Activated CD4-positive, alpha-beta memory T cell treated with anti-CD3 and anti-CD28 coated beads, Interleukin-2, amount 10 ng/mL, durations not matched to agents 7 days and 5 days (primary cell): ENCODE measurements at regions not wholly inside any gene's neighbourhood (a gene's known extent, or its start where the extent isn't known, plus 50 kb on each side); places are given as distances from the start of the nearest gene placed in this dataset.

Experiments
- CTCF ChIA-PET: fragments of 350-600 bp; sonication (Branson Sonifier 250); formaldehyde crosslinking; loops from one replicate; lab custom pipeline; 2021; ENCODE audit warnings: antibody characterized with exemption, inconsistent platforms; lab: Charles Lee
- POLR2A ChIA-PET: fragments of 350-600 bp; sonication (Branson Sonifier 250); formaldehyde crosslinking; loops from one replicate; lab custom pipeline; 2021; ENCODE audit warnings: antibody characterized with exemption; lab: Charles Lee
- DNase-seq: peaks from one replicate; pipeline ENCODE4 v3.0.0-alpha.2; 2020
- H3K27ac Mint-ChIP-seq: one replicate; pipeline ENCODE4 v1.8.0; 2021; ENCODE audit warnings: mild to moderate bottlenecking, mixed read lengths
- H3K27me3 Mint-ChIP-seq: one replicate; pipeline ENCODE4 v1.8.0; 2021; ENCODE audit warnings: mixed read lengths
- H3K36me3 Mint-ChIP-seq: one replicate; pipeline ENCODE4 v1.8.0; 2021; ENCODE audit warnings: low read depth, mixed read lengths
- H3K4me1 Mint-ChIP-seq: one replicate; pipeline ENCODE4 v1.8.0; 2021; ENCODE audit warnings: mixed read lengths
- H3K4me3 Mint-ChIP-seq: one replicate; pipeline ENCODE4 v1.8.0; 2021; ENCODE audit warnings: mild to moderate bottlenecking, mixed read lengths
- H3K9me3 Mint-ChIP-seq: one replicate; pipeline ENCODE4 v1.8.0; 2021; ENCODE audit warnings: mixed read lengths

DNA sequence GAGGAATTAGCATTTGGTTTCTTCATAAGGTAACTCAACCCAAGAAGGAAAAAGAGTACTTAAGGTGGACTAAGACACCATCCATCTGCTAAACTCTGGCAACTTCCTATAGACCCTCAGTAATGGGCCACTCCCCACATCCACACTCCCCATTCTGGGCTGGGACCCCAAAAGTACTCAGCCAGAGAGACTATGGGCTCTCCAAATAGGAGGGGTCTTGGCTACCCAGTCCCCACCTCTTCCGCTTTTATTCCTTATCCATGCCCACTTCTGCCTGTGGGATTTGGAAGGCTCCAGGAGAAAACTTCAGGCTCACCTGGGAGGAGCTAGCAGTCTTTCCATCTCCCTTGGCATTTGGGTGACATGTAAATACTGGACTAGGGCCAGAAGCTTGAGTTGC lies 164.5 kb upstream of the CCL2 start:
- no peaks in the 10 kb centered on the region for H3K9me3 Mint-ChIP-seq
- no peak overlapping the region for H3K27ac Mint-ChIP-seq
- no peaks in the 10 kb centered on the region for H3K4me1 Mint-ChIP-seq
- peaks cover 2% of the 10 kb centered on the region for H3K27me3 Mint-ChIP-seq
- POLR2A ChIA-PET, result no interaction called here
- CTCF ChIA-PET, result no interaction called here
- H3K36me3 Mint-ChIP-seq, result no peaks in the 10 kb centered on the region
- DNase-seq, result no peak
- no peak overlapping the region for H3K4me3 Mint-ChIP-seq

DNA sequence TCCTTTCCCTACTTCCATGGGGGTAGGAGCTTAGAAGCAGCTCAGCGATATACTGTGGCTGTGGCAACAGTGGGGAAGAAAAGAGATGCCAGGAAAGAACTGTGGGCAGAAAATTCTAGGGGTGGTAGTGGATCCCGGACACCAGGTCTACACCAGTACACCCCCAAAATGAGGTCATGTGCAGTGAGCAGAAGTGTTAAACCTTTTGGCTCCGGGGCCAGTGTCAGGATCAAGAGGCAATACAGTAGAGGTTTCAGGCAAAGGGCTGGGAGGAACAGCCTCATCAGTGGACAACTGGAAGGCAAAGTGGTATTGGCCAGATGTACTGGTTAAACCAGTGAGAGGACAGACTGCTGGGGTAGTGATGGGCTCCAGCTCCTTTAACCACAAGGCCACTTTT lies 163.1 kb upstream of the CCL2 start:
- H3K36me3 Mint-ChIP-seq, result no peaks in the 10 kb centered on the region
- H3K4me1 Mint-ChIP-seq, result no peaks in the 10 kb centered on the region
- H3K9me3 Mint-ChIP-seq, result no peaks in the 10 kb centered on the region
- no peak overlapping the region for H3K27ac Mint-ChIP-seq
- DNase-seq, result no peak
- CTCF ChIA-PET, result no interaction called here
- POLR2A ChIA-PET, result no interaction called here
- H3K4me3 Mint-ChIP-seq, result no peak overlapping the region
- H3K27me3 Mint-ChIP-seq, result peaks cover 2% of the 10 kb centered on the region

DNA sequence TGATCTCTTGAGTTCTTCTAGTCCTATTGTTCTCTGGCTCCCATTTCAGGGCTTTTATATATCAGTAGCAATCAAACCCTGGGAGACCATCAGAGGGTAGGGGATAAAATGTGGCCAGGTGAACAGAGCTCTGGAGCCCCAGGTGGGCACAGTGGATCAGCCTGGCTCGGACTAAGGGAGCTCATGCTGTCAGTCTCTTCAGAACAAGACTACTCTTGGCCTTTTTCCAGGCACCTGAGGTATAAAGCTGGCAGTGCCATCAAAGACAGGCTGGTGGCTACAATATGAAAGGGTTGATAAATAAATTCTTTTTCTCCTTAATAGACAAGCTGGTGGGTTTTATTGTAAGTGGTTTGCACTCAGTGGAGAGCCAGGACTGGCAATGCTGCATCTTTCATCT lies 160.0 kb upstream of the CCL2 start:
- CTCF ChIA-PET, result no interaction called here
- H3K4me1 Mint-ChIP-seq, result no peaks in the 10 kb centered on the region
- H3K27me3 Mint-ChIP-seq, result peaks cover 2% of the 10 kb centered on the region
- POLR2A ChIA-PET, result no interaction called here
- H3K9me3 Mint-ChIP-seq, result no peaks in the 10 kb centered on the region
- no peak overlapping the region for H3K4me3 Mint-ChIP-seq
- H3K27ac Mint-ChIP-seq, result no peak overlapping the region
- DNase-seq, result no peak
- no peaks in the 10 kb centered on the region for H3K36me3 Mint-ChIP-seq

DNA sequence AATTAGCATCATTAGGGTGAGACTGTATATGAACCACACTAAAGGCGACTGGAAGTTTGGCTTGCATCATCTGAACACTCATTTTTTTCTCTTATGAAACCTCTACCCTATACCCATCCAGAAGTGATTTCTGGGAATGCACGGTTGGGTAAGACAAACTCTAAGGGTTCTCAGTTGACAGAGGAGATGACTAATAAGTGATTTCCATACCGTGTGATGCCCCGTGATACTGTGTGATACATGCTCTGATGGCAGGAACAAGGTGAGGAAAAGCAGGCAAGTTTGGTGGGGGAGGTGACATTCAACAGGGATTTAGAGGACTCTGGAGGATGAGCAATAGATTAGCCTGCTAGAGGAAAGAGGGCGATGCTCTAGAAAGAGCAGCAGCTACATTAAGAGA lies 156.4 kb upstream of the CCL2 start:
- no peaks in the 10 kb centered on the region for H3K9me3 Mint-ChIP-seq
- H3K4me1 Mint-ChIP-seq, result no peaks in the 10 kb centered on the region
- H3K27me3 Mint-ChIP-seq, result peaks cover 2% of the 10 kb centered on the region
- ChIA-PET CTCF (no interaction called here), POLR2A (no interaction called here)
- no peaks in the 10 kb centered on the region for H3K36me3 Mint-ChIP-seq
- no peak overlapping the region for H3K4me3 Mint-ChIP-seq
- H3K27ac Mint-ChIP-seq, result no peak overlapping the region
- DNase-seq, result no peak

DNA sequence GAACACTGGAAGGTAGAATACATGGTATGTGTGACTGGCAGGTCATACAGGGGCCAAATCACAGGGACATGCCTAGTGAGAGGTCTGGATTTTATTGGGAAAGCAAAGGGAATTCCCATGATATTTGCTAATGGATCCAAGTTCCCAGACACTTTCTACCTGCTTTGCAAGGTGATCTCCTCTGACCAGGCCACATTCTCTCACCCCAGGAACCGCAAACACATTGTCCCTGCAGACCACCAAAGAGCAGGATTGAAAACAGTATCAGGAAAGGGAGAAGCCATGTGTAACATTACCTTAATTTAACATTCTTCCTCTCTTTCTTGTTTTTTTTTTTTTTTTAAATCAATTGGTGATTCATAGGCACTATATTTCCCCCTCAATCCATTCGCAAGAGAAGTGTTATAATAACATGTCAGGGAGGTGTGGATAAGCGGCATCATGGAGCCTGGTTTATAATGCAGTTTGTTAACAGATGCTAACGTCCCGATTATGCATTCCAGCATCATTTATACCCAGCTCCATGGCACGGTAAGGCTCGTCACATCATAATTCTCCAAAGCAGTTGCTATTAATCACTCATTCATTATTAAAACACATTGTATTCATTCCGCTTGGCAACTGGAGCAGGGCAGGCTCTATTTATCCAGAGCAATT lies 155.1 kb upstream of the CCL2 start:
- DNase-seq, result no peak
- ChIA-PET POLR2A (no interaction called here), CTCF (no interaction called here)

DNA sequence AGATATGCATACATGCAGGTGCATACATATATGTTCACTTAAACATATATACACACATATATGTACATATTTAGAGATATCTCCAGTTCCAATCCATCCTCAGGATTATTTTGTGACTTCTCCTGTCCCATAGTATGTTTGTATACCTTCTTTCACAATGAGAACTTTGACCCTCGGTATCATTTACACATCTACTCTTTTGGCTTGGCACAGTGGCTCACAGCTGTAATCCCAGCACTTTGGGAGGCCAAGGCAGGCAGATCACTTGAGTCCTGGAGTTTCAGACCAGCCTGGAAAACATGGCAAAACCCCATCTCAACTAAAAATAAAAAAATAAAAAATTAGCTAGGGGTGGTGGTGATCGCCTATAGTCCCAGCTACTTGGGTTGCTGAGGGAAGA lies 148.1 kb upstream of the CCL2 start:
- H3K4me3 Mint-ChIP-seq, result no peak overlapping the region

More for the DNA sequence above, 155.1 kb upstream of the CCL2 start:
- H3K4me3 Mint-ChIP-seq, result no peak overlapping the region
- H3K4me1 Mint-ChIP-seq, result no peaks in the 10 kb centered on the region
- H3K36me3 Mint-ChIP-seq, result no peaks in the 10 kb centered on the region
- no peak overlapping the region for H3K27ac Mint-ChIP-seq
- no peaks in the 10 kb centered on the region for H3K9me3 Mint-ChIP-seq
- H3K27me3 Mint-ChIP-seq, result peaks cover 3% of the 10 kb centered on the region

GRCh38 chr17:34110315-34110714 lies 144.8 kb upstream of the CCL2 start:
- H3K4me1 Mint-ChIP-seq, result no peaks in the 10 kb centered on the region
- CTCF ChIA-PET, result no interaction called here
- no peak overlapping the region for H3K4me3 Mint-ChIP-seq

More for the DNA sequence above, 148.1 kb upstream of the CCL2 start:
- ChIA-PET POLR2A (no interaction called here), CTCF (no interaction called here)
- no peaks in the 10 kb centered on the region for H3K36me3 Mint-ChIP-seq
- H3K4me1 Mint-ChIP-seq, result no peaks in the 10 kb centered on the region
- H3K27ac Mint-ChIP-seq, result no peak overlapping the region
- no peaks in the 10 kb centered on the region for H3K9me3 Mint-ChIP-seq
- H3K27me3 Mint-ChIP-seq, result peaks cover 15% of the 10 kb centered on the region
- no peak for DNase-seq

GRCh38 chr17:34113089-34113488 lies 142.0 kb upstream of the CCL2 start:
- Mint-ChIP-seq H3K4me1 (no peaks in the 10 kb centered on the region), H3K27ac (no peak overlapping the region), H3K9me3 (no peaks in the 10 kb centered on the region), H3K36me3 (no peaks in the 10 kb centered on the region), H3K27me3 (peaks cover 10% of the 10 kb centered on the region), H3K4me3 (no peak overlapping the region)
- ChIA-PET CTCF (no interaction called here), POLR2A (no interaction called here)
- no peak for DNase-seq

More at GRCh38 chr17:34110315-34110714, 144.8 kb upstream of the CCL2 start:
- H3K9me3 Mint-ChIP-seq, result no peaks in the 10 kb centered on the region
- no peaks in the 10 kb centered on the region for H3K36me3 Mint-ChIP-seq
- peaks cover 18% of the 10 kb centered on the region for H3K27me3 Mint-ChIP-seq
- H3K27ac Mint-ChIP-seq, result no peak overlapping the region
- no peak for DNase-seq
- POLR2A ChIA-PET, result no interaction called here

DNA sequence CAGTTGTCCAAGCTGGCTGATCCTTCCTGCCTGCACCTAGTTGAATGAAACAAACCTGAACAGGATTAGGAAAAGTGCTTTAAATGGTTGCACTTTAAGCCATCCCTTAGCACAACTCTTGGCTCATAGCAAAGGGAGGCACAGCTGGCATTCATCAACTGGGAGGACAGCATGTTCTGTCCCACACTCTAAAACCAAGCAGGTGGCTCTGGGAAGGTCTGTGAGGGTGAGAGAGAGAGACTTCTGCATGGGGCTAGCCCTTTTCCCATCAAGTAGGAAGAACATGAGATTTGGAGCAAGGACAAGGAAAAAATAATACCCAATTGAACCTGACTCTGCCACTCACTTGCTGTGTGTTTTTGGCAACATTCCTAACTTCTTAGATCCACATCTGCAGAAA lies 140.9 kb upstream of the CCL2 start:
- Mint-ChIP-seq H3K4me1 (no peaks in the 10 kb centered on the region), H3K36me3 (no peaks in the 10 kb centered on the region), H3K4me3 (no peak overlapping the region), H3K27ac (no peak overlapping the region), H3K9me3 (no peaks in the 10 kb centered on the region), H3K27me3 (peaks cover 10% of the 10 kb centered on the region)
- ChIA-PET CTCF (interaction anchor here (0.6 kb wide), 1 partner anchor 414 kb away, joined by 3 read pairs; no protein-coding TSS in a partner anchor), POLR2A (no interaction called here)
- DNase-seq, result no peak

- POLR2A ChIA-PET, result no interaction called here
- no peaks in the 10 kb centered on the region for H3K36me3 Mint-ChIP-seq
- CTCF ChIA-PET, result no interaction called here
- H3K4me1 Mint-ChIP-seq, result no peaks in the 10 kb centered on the region
- peaks cover 10% of the 10 kb centered on the region for H3K27me3 Mint-ChIP-seq
- no peak for DNase-seq
- H3K4me3 Mint-ChIP-seq, result no peak overlapping the region
- H3K27ac Mint-ChIP-seq, result no peak overlapping the region
- H3K9me3 Mint-ChIP-seq, result no peaks in the 10 kb centered on the region
Measured at GRCh38 chr17:34116306-34116705, 138.8 kb upstream of the CCL2 start.

GRCh38 chr17:34117332-34117731 lies 137.8 kb upstream of the CCL2 start:
- Mint-ChIP-seq H3K4me1 (no peaks in the 10 kb centered on the region), H3K36me3 (no peaks in the 10 kb centered on the region), H3K4me3 (no peak overlapping the region), H3K9me3 (no peaks in the 10 kb centered on the region), H3K27me3 (peaks cover 10% of the 10 kb centered on the region), H3K27ac (no peak overlapping the region)
- DNase-seq, result no peak
- ChIA-PET POLR2A (no interaction called here), CTCF (no interaction called here)

DNA sequence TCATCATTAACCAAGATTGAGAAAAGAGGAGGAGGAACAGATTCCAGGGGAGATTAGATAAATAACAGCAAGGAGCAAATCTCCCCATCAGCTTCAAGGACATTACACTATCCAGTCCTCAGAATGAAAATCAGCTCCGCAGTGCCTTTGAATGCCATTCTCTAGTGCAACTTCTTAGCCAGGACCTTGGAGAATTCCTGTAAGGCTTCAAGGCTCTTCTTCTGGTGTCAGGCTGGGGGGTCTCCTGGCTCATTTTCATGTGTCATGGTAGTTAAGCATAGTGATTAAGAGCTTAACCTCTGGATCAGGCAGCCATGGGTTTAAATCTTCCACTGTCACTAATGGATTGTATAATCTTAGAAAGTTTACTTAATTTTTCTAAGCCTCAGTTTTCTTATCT lies 137.3 kb upstream of the CCL2 start:
- CTCF ChIA-PET, result no interaction called here
- DNase-seq, result no peak
- Mint-ChIP-seq H3K9me3 (no peaks in the 10 kb centered on the region), H3K27me3 (peaks cover 11% of the 10 kb centered on the region), H3K4me3 (no peak overlapping the region), H3K27ac (no peak overlapping the region), H3K36me3 (no peaks in the 10 kb centered on the region), H3K4me1 (no peaks in the 10 kb centered on the region)
- POLR2A ChIA-PET, result no interaction called here

DNA sequence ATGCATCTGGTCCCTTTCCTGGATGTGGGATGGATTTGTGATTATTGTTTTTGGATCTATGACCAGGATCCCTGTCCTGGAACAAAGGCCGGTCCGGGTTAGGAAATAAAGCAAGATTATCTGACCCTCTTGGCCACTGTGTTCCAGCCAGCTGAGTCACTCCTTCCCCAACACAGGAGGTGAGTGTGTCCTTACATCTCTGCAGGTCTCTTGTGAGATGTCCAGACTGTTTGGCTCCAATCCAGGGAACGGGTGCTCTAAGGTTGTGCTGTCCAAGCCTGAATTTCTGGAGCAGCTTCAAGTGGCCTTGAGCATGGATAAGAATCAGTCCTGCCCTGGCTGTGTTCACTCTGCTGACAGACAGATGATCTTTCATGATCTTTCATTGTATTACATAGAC lies 136.5 kb upstream of the CCL2 start:
- DNase-seq, result no peak
- ChIA-PET CTCF (interaction anchor here (1.8 kb wide), 1 partner anchor 339 kb away, joined by 4 read pairs; no protein-coding TSS in a partner anchor), POLR2A (no interaction called here)
- Mint-ChIP-seq H3K4me3 (no peak overlapping the region), H3K36me3 (no peaks in the 10 kb centered on the region), H3K27ac (no peak overlapping the region), H3K4me1 (no peaks in the 10 kb centered on the region), H3K9me3 (no peaks in the 10 kb centered on the region), H3K27me3 (peaks cover 10% of the 10 kb centered on the region)

DNA sequence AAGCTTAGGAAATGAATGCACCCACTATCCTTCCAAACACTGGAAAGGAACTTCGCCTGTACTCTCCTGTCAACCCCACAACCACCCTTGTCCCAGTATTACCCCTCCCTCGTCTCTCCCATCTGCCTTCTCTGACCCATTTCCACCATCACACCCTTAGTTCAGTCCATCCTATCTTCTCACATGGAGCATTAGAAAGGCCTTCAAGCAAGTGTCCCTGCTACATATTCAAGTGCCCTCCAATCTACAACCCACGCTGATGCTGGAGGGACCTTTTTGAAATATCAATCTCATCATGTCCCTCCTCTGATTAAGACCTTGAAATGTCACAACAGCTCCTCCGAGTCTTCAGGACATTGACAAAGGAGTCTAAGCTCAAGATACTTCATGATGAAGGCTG lies 133.8 kb upstream of the CCL2 start:
- ChIA-PET CTCF (no interaction called here), POLR2A (no interaction called here)
- H3K27ac Mint-ChIP-seq, result no peak overlapping the region
- H3K4me3 Mint-ChIP-seq, result no peak overlapping the region
- no peaks in the 10 kb centered on the region for H3K9me3 Mint-ChIP-seq
- no peaks in the 10 kb centered on the region for H3K36me3 Mint-ChIP-seq
- H3K27me3 Mint-ChIP-seq, result peaks cover 4% of the 10 kb centered on the region
- no peaks in the 10 kb centered on the region for H3K4me1 Mint-ChIP-seq
- DNase-seq, result no peak
